MM.1S (cell line): ENCODE measurements at regions not wholly inside any gene's neighbourhood (a gene's known extent, or its start where the extent isn't known, plus 50 kb on each side); places are given as distances from the start of the nearest gene placed in this dataset.

Source experiments
- EZH2 ChIP-seq: fragments of 300-600 bp; sonication (generic); optimal IDR thresholded peaks from 2 replicates; pipeline ENCODE3; 2017; ENCODE audit warnings: low read depth, mild to moderate bottlenecking, antibody characterized with exemption, low read length, mixed read lengths
- EZH2phosphoT487 ChIP-seq: fragments of 300-600 bp; sonication (generic); IDR thresholded peaks from 2 replicates; pipeline ENCODE4 v1.6.1; 2018; ENCODE audit warnings: antibody characterized with exemption, low read length
- TF ChIP-seq, protein P1 (sequence below): fragments of 300-600 bp; sonication (generic); IDR thresholded peaks from 2 replicates; pipeline ENCODE4 v1.5.1; 2016; ENCODE audit warnings: antibody characterized with exemption, low read length, mixed read lengths

DNA sequence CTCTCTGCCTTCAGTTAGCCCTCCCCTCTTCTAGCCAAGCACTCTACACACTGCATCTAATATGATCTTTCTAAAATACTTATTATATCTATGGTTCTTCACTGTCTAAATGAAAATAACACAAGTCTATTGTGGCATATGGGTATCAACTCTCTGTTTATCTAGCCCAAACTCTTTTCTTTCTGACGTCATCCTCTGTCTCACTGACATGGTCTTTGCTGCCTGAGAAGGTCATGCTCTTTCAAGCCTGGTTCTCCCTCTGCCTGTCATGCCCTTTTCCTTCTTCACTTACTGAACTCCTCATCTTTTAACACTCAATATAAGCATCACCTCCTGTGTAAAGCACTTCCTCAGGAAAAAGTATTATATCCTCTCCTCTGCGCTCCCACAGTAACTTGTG is 672.2 kb upstream of the CT83 start:
- TF ChIP-seq, protein P1, sequence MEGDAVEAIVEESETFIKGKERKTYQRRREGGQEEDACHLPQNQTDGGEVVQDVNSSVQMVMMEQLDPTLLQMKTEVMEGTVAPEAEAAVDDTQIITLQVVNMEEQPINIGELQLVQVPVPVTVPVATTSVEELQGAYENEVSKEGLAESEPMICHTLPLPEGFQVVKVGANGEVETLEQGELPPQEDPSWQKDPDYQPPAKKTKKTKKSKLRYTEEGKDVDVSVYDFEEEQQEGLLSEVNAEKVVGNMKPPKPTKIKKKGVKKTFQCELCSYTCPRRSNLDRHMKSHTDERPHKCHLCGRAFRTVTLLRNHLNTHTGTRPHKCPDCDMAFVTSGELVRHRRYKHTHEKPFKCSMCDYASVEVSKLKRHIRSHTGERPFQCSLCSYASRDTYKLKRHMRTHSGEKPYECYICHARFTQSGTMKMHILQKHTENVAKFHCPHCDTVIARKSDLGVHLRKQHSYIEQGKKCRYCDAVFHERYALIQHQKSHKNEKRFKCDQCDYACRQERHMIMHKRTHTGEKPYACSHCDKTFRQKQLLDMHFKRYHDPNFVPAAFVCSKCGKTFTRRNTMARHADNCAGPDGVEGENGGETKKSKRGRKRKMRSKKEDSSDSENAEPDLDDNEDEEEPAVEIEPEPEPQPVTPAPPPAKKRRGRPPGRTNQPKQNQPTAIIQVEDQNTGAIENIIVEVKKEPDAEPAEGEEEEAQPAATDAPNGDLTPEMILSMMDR: no peak
- TF ChIP-seq EZH2: no peak
- TF ChIP-seq EZH2phosphoT487: no peak
